GM23248 (cell line): ENCODE measurements at regions not wholly inside any gene's neighbourhood (a gene's known extent, or its start where the extent isn't known, plus 50 kb on each side); places are given as distances from the start of the nearest gene placed in this dataset.

Source experiments
- DNase-seq: peaks from one replicate; pipeline ENCODE4 v3.0.0-alpha.2; 2015
- H2AFZ ChIP-seq: fragments of 200-600 bp; sonication (generic); 2 replicates; pipeline ENCODE4 v1.6.1; 2016; ENCODE audit warnings: antibody characterized with exemption
- H3F3A ChIP-seq: fragments of 200-600 bp; sonication (generic); 2 replicates; pipeline ENCODE4 v1.6.1; 2016; ENCODE audit warnings: mild to moderate bottlenecking, antibody characterized with exemption, mixed run types; ENCODE audit not compliant: insufficient read depth
- H3K27ac ChIP-seq: fragments of 200-600 bp; sonication (generic); 2 replicates; pipeline ENCODE4 v1.5.1; 2016; ENCODE audit warnings: mild to moderate bottlenecking
- H3K27me3 ChIP-seq: fragments of 200-600 bp; sonication (generic); replicated peaks from 2 replicates; pipeline ENCODE4 v1.6.1; 2016; ENCODE audit warnings: mild to moderate bottlenecking; ENCODE audit not compliant: insufficient read depth
- H3K36me3 ChIP-seq: fragments of 200-600 bp; sonication (generic); 2 replicates; pipeline ENCODE4 v1.6.1; 2016; ENCODE audit warnings: low read depth, mild to moderate bottlenecking
- H3K4me1 ChIP-seq: fragments of 200-600 bp; sonication (generic); 2 replicates; pipeline ENCODE4 v1.6.1; 2016; ENCODE audit warnings: mild to moderate bottlenecking; ENCODE audit not compliant: insufficient read depth
- H3K4me2 ChIP-seq: fragments of 200-600 bp; sonication (generic); one replicate; pipeline ENCODE4 v1.6.1; 2016; ENCODE audit warnings: mild to moderate bottlenecking; ENCODE audit not compliant: unreplicated experiment
- H3K4me3 ChIP-seq: fragments of 200-600 bp; sonication (generic); 2 replicates; pipeline ENCODE4 v1.5.1; 2016; ENCODE audit warnings: mild to moderate bottlenecking
- H3K79me2 ChIP-seq: fragments of 200-600 bp; sonication (generic); 2 replicates; pipeline ENCODE4 v1.6.1; 2016; ENCODE audit warnings: mild to moderate bottlenecking; ENCODE audit not compliant: insufficient read depth
- H3K9ac ChIP-seq: fragments of 200-600 bp; sonication (generic); 2 replicates; pipeline ENCODE4 v1.6.1; 2016; ENCODE audit warnings: mild to moderate bottlenecking
- H3K9me2 ChIP-seq: fragments of 200-600 bp; sonication (generic); 2 replicates; pipeline ENCODE4 v1.6.1; 2016; ENCODE audit warnings: mixed run types, mild to moderate bottlenecking, moderate library complexity; ENCODE audit not compliant: insufficient read depth
- H3K9me3 ChIP-seq: fragments of 200-600 bp; sonication (generic); one replicate; pipeline ENCODE4 v1.6.1; 2017; ENCODE audit warnings: low read depth
- H4K20me1 ChIP-seq: fragments of 200-600 bp; sonication (generic); 2 replicates; pipeline ENCODE4 v1.6.0; 2016; ENCODE audit not compliant: insufficient read depth
- EZH2 ChIP-seq: fragments of 200-600 bp; sonication (generic); IDR thresholded peaks from 2 replicates; pipeline ENCODE4 v1.6.1; 2018; ENCODE audit warnings: antibody characterized with exemption, mild to moderate bottlenecking; ENCODE audit not compliant: insufficient read depth, poor library complexity, severe bottlenecking
- EZH2phosphoT487 ChIP-seq: fragments of 200-600 bp; sonication (generic); IDR thresholded peaks from 2 replicates; pipeline ENCODE4 v1.6.1; 2018; ENCODE audit warnings: antibody characterized with exemption, moderate library complexity, mild to moderate bottlenecking, low read depth; ENCODE audit not compliant: insufficient read depth
- WGBS, 2 experiments: methylation state at CpG; one replicate each; pipeline ENCODE4 v1.1.6; 2015 to 2017; ENCODE audit warnings: low lambda C conversion rate in 2 of 2, low coverage in 1 of 2; ENCODE audit errors: missing lambda C conversion rate in 2 of 2; 5-methylcytosine and 5-hydroxymethylcytosine counted together
- in situ Hi-C: fragments of 300-500 bp; cut with MboI; formaldehyde crosslinking; loops from 2 replicates; pipeline ENCODE4 v1.15.0; 2020

- no peaks in the 10 kb centered on the region for H3K79me2 ChIP-seq
- WGBS, 2 experiments: 75 to 81% methylated on average over 3 of the region's 3 CpGs
- H4K20me1 ChIP-seq: no peaks in the 10 kb centered on the region
- no peak for TF ChIP-seq EZH2phosphoT487
- no peak for TF ChIP-seq EZH2
- no peaks in the 10 kb centered on the region for H3K9me3 ChIP-seq
- H3K4me2 ChIP-seq: no peak overlapping the region
- 0 out of 2 replicates have a peak, but pooled peaks cover 7% of the 10 kb centered on the region for H3F3A ChIP-seq
- H3K9me2 ChIP-seq: no peaks in the 10 kb centered on the region
- no peak for DNase-seq
- H3K9ac ChIP-seq: no peak overlapping the region
- no peak overlapping the region for H2AFZ ChIP-seq
- H3K4me1 ChIP-seq: no peaks in the 10 kb centered on the region; the same call in 1 of the 2 replicates
- H3K4me3 ChIP-seq: no peak overlapping the region
- no peak overlapping the region for H3K27ac ChIP-seq
- no peaks in the 10 kb centered on the region for H3K36me3 ChIP-seq
- in situ Hi-C loops: no loop called here
- H3K27me3 ChIP-seq: no peaks in the 10 kb centered on the region
Observed at GRCh38 chr1:232452117-232452516, 177.8 kb downstream of the SIPA1L2 start.

- Histone ChIP-seq H3K79me2 (no peaks in the 10 kb centered on the region), H3K4me1 (no peaks in the 10 kb centered on the region; the same call in 1 of the 2 replicates), H3F3A (0 out of 2 replicates have a peak, but pooled peaks cover 7% of the 10 kb centered on the region), H4K20me1 (no peaks in the 10 kb centered on the region), H3K36me3 (no peaks in the 10 kb centered on the region), H3K27ac (no peak overlapping the region), H2AFZ (no peak overlapping the region), H3K9ac (no peak overlapping the region), H3K9me2 (no peaks in the 10 kb centered on the region), H3K27me3 (no peaks in the 10 kb centered on the region), H3K4me2 (no peak overlapping the region), H3K4me3 (no peak overlapping the region), H3K9me3 (no peaks in the 10 kb centered on the region)
- WGBS, 2 experiments: 75 to 85% methylated on average over 2 of the region's 2 CpGs
- DNase-seq: no peak
- no peak for TF ChIP-seq EZH2phosphoT487
- no peak for TF ChIP-seq EZH2
- in situ Hi-C loops: no loop called here
Observed at GRCh38 chr1:232451506-232451905, 178.4 kb downstream of the SIPA1L2 start.

GRCh38 chr1:232450615-232451014 is 179.3 kb downstream of the SIPA1L2 start:
- TF ChIP-seq EZH2phosphoT487 (no peak), EZH2 (no peak)
- H3K4me2 ChIP-seq: no peak overlapping the region
- H3K27me3 ChIP-seq: no peaks in the 10 kb centered on the region
- no peaks in the 10 kb centered on the region for H4K20me1 ChIP-seq
- peak; percentile 42 for DNase-seq
- no peaks in the 10 kb centered on the region for H3K9me2 ChIP-seq
- no peak overlapping the region for H2AFZ ChIP-seq
- H3K27ac ChIP-seq: no peak overlapping the region
- no peaks in the 10 kb centered on the region for H3K36me3 ChIP-seq
- in situ Hi-C loops: no loop called here
- 0 out of 2 replicates have a peak, but pooled peaks cover 7% of the 10 kb centered on the region for H3F3A ChIP-seq
- H3K9me3 ChIP-seq: no peaks in the 10 kb centered on the region
- H3K4me1 ChIP-seq: no peaks in the 10 kb centered on the region; the same call in 1 of the 2 replicates
- H3K79me2 ChIP-seq: no peaks in the 10 kb centered on the region
- H3K9ac ChIP-seq: no peak overlapping the region
- H3K4me3 ChIP-seq: no peak overlapping the region
- 95 to 97% methylated on average over 1 of the region's 1 CpG for WGBS, 2 experiments

GRCh38 chr1:232447125-232447524 is 182.8 kb downstream of the SIPA1L2 start:
- Histone ChIP-seq H3K4me1 (no peaks in the 10 kb centered on the region; the same call in 1 of the 2 replicates), H3K27ac (no peak overlapping the region), H3K9me2 (no peaks in the 10 kb centered on the region), H3K79me2 (no peaks in the 10 kb centered on the region), H3K36me3 (no peaks in the 10 kb centered on the region), H3K4me3 (no peak overlapping the region), H3K4me2 (no peak overlapping the region), H4K20me1 (no peaks in the 10 kb centered on the region), H3F3A (0 out of 2 replicates have a peak, but pooled peaks cover 7% of the 10 kb centered on the region), H2AFZ (no peak overlapping the region), H3K9ac (no peak overlapping the region), H3K9me3 (no peaks in the 10 kb centered on the region), H3K27me3 (no peaks in the 10 kb centered on the region)
- in situ Hi-C loops: no loop called here
- no peak for TF ChIP-seq EZH2
- no peak for TF ChIP-seq EZH2phosphoT487
- no peak for DNase-seq
- 70 to 83% methylated on average over 2 of the region's 2 CpGs for WGBS, 2 experiments
